Osteocyte (in vitro differentiated cells): ENCODE measurements at regions not wholly inside any gene's neighbourhood (a gene's known extent, or its start where the extent isn't known, plus 50 kb on each side); places are given as distances from the start of the nearest gene placed in this dataset.

ENCODE experiments used
- DNase-seq: peaks from one replicate; pipeline ENCODE4 v3.0.0; 2021; ENCODE audit warnings: mixed read lengths; ENCODE audit not compliant: unreplicated experiment; ENCODE audit errors: extremely low spot score
- H3K27ac Mint-ChIP-seq: one replicate; pipeline ENCODE4 v1.8.0; 2021; ENCODE audit warnings: mild to moderate bottlenecking, mixed read lengths; ENCODE audit not compliant: unreplicated experiment
- H3K27me3 Mint-ChIP-seq: one replicate; pipeline ENCODE4 v1.8.0; 2021; ENCODE audit warnings: mixed read lengths; ENCODE audit not compliant: unreplicated experiment
- H3K36me3 Mint-ChIP-seq: one replicate; pipeline ENCODE4 v1.8.0; 2021; ENCODE audit warnings: mixed read lengths; ENCODE audit not compliant: unreplicated experiment
- H3K4me1 Mint-ChIP-seq: one replicate; pipeline ENCODE4 v1.8.0; 2021; ENCODE audit warnings: mixed read lengths; ENCODE audit not compliant: unreplicated experiment
- H3K4me3 Mint-ChIP-seq: one replicate; pipeline ENCODE4 v1.8.0; 2021; ENCODE audit warnings: mild to moderate bottlenecking, moderate library complexity, mixed read lengths; ENCODE audit not compliant: unreplicated experiment
- H3K9me3 Mint-ChIP-seq: one replicate; pipeline ENCODE4 v1.8.0; 2021; ENCODE audit warnings: mixed read lengths; ENCODE audit not compliant: unreplicated experiment
- CTCF ChIP-seq: fragments of 200-600 bp; sonication (generic); IDR thresholded peaks from 2 replicates; pipeline ENCODE4 v1.5.0; 2021; ENCODE audit warnings: antibody characterized with exemption, mild to moderate bottlenecking, moderate library complexity

DNA sequence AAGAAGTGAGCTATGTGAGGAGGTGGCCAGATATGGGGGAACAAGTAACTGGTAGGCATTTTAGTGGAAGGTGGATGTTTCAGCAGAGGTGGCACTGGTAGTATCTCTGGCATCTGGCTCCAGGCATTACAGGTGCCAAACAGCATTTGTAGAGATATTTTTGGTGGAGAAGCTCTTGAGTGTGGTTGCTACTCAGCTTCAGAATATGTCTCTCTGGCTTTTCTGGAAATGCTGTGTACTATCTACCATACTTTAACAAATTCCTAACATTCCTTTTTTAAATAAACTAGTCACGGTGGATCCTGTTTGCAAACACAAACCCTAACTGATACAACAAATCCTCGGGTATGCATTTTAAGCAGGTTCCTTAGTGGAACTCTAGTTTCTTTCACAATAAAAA is 128.0 kb downstream of the BARX2 start:
- TF ChIP-seq CTCF = no peak
- Mint-ChIP-seq H3K36me3 (no peaks in the 10 kb centered on the region), H3K27ac (no peak overlapping the region), H3K4me1 (no peaks in the 10 kb centered on the region), H3K4me3 (no peak overlapping the region), H3K9me3 (peaks cover 5% of the 10 kb centered on the region), H3K27me3 (no peaks in the 10 kb centered on the region)
- DNase-seq = no peak

DNA sequence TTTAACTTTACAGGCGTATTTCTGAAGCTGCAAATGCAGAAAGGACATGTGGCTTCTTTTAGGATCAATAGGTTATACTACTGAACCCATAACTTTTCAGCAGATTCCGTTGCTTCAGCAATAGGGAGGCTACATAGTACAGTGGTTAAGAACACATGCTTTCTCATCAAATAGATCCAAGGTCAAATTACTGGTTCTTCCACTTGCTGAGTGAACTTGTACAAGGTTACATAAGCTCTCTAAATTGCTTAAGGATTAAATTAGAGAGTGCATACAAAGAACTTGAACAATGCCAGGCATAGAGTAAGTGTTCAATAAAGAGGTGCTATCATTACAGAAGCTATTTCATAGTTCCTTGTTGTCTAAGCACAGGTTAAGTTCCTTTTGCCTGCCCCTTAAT is 129.6 kb downstream of the BARX2 start:
- Mint-ChIP-seq H3K4me3 (no peak overlapping the region), H3K27ac (no peak overlapping the region), H3K4me1 (no peaks in the 10 kb centered on the region), H3K9me3 (peaks cover 5% of the 10 kb centered on the region), H3K27me3 (no peaks in the 10 kb centered on the region), H3K36me3 (no peaks in the 10 kb centered on the region)
- no peak for TF ChIP-seq CTCF
- no peak for DNase-seq

GRCh38 chr11:129508163-129508562 is 132.5 kb downstream of the BARX2 start:
- Mint-ChIP-seq H3K36me3 (no peaks in the 10 kb centered on the region), H3K4me1 (no peaks in the 10 kb centered on the region), H3K27ac (no peak overlapping the region), H3K4me3 (no peak overlapping the region), H3K9me3 (peaks cover 15% of the 10 kb centered on the region), H3K27me3 (no peaks in the 10 kb centered on the region)
- TF ChIP-seq CTCF = no peak
- no peak for DNase-seq

DNA sequence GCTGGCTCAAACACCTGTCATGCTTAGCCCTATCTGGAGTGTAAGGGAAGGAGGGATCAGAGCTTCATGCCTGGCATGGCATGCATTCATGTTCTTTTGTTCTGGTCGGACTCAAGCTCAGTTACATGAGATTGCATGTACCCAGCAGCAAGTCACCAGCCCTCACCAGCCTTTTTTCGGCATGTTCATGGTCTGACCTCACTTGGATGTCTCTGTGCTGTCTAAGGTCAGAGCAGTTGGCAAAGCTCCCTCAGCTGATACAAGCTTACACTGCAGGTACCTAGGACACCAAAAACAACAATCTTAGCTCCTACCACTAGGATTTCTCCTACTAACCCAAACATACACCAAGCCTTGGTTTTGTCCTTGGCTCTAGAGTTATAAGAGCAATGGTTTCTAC is 152.6 kb downstream of the BARX2 start:
- TF ChIP-seq CTCF = no peak
- Mint-ChIP-seq H3K27me3 (no peaks in the 10 kb centered on the region), H3K9me3 (peaks cover 8% of the 10 kb centered on the region), H3K36me3 (no peaks in the 10 kb centered on the region), H3K27ac (no peak overlapping the region), H3K4me3 (no peak overlapping the region), H3K4me1 (no peaks in the 10 kb centered on the region)
- DNase-seq = no peak

DNA sequence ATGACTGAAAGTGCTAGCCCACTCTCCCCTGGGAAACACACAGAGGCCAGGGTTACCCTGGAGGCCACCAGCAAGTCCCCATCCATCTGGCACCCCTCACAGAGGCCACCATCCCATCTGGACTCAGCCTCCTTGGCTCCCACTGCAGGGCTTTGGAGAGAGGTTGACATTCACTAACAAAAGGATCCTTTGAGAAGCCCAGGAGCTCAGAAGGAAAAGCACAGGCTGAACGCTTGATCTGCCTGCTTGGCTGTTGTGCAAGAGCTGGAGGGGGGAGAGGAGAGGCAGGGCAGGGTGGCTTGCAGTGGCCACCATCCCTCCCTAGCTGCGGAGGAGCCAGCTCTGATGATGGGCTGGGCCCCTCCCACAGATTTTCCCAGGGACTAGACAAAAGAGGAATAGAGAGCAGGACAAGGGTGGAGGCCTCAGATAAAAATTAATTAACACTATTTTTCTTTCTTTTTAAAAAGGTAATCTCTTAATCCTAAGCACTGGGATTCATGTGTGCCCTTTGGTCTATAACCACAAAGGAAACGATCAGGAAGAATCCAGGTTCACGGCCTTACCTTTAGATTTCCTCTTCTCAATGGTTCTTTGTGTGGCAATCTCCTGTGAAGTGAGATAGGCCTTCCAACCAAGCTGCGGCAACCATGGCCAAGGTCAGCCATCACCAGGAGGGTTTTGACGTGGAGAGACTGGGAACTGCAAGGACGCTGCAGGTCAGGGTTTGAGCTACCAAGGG is 154.7 kb downstream of the BARX2 start:
- Mint-ChIP-seq H3K9me3 (peaks cover 17% of the 10 kb centered on the region), H3K36me3 (no peaks in the 10 kb centered on the region), H3K27ac (no peak overlapping the region), H3K4me3 (no peak overlapping the region), H3K27me3 (no peaks in the 10 kb centered on the region), H3K4me1 (no peaks in the 10 kb centered on the region)
- DNase-seq = no peak
- no peak for TF ChIP-seq CTCF
